Skeletal muscle tissue (tissue), 3 donors: ENCODE measurements at regions not wholly inside any gene's neighbourhood (a gene's known extent, or its start where the extent isn't known, plus 50 kb on each side); places are given as distances from the start of the nearest gene placed in this dataset.

Experiments
- H3K27ac ChIP-seq: one replicate; pipeline ENCODE4 v1.7.0; 2013; ENCODE audit warnings: mild to moderate bottlenecking, low read depth, low read length, inconsistent platforms
- H3K27me3 ChIP-seq, 3 donors: one replicate each; pipeline ENCODE4 v1.7.0; 2013; ENCODE audit warnings: low read length in 3 of 3; ENCODE audit not compliant: control insufficient read depth in 3 of 3, insufficient read depth in 3 of 3
- H3K36me3 ChIP-seq, 3 donors: one replicate each; pipeline ENCODE4 v1.7.0; 2013; ENCODE audit warnings: low read length in 3 of 3; ENCODE audit not compliant: control insufficient read depth in 3 of 3, insufficient read depth in 3 of 3
- H3K4me1 ChIP-seq, 3 donors: one replicate each; pipeline ENCODE4 v1.7.0; 2013; ENCODE audit warnings: low read length in 3 of 3, mild to moderate bottlenecking in 3 of 3; ENCODE audit not compliant: control insufficient read depth in 3 of 3, insufficient read depth in 3 of 3
- H3K4me3 ChIP-seq, 3 donors: one replicate each; pipeline ENCODE4 v1.7.0; 2013; ENCODE audit warnings: low read length in 3 of 3
- H3K9ac ChIP-seq, 3 donors: one replicate each; pipeline ENCODE4 v1.7.0; 2013; ENCODE audit warnings: low read length in 3 of 3, mild to moderate bottlenecking in 3 of 3, moderate library complexity in 2 of 3, low read depth in 1 of 3
- H3K9me3 ChIP-seq, 3 donors: one replicate each; pipeline ENCODE4 v1.7.0; 2013; ENCODE audit warnings: low read length in 3 of 3; ENCODE audit not compliant: control insufficient read depth in 3 of 3
- donor health status: Osteomylitis.

GRCh38 chr13:59144700-59145099 lies 1019.0 kb downstream of the DIAPH3 start:
- no peaks in the 10 kb centered on the region for H3K36me3 ChIP-seq
- no peak overlapping the region for H3K9ac ChIP-seq
- no peak overlapping the region for H3K27ac ChIP-seq
- H3K4me3 ChIP-seq: no peak overlapping the region
- H3K9me3 ChIP-seq: peaks cover 0 to 2% (median 0%) of the 10 kb centered on the region in 3 donors
- no peaks in the 10 kb centered on the region for H3K4me1 ChIP-seq
- H3K27me3 ChIP-seq: peaks cover 0 to 3% (median 0%) of the 10 kb centered on the region in 3 donors

- no peak overlapping the region for H3K27ac ChIP-seq
- no peaks in the 10 kb centered on the region for H3K4me1 ChIP-seq
- H3K36me3 ChIP-seq: no peaks in the 10 kb centered on the region
- H3K9me3 ChIP-seq: peaks cover 0 to 2% (median 0%) of the 10 kb centered on the region in 3 donors
- H3K27me3 ChIP-seq: peaks cover 0 to 3% (median 0%) of the 10 kb centered on the region in 3 donors
- H3K9ac ChIP-seq: no peak overlapping the region
- H3K4me3 ChIP-seq: no peak overlapping the region
Measured at GRCh38 chr13:59145381-59145780, 1018.3 kb downstream of the DIAPH3 start.

DNA sequence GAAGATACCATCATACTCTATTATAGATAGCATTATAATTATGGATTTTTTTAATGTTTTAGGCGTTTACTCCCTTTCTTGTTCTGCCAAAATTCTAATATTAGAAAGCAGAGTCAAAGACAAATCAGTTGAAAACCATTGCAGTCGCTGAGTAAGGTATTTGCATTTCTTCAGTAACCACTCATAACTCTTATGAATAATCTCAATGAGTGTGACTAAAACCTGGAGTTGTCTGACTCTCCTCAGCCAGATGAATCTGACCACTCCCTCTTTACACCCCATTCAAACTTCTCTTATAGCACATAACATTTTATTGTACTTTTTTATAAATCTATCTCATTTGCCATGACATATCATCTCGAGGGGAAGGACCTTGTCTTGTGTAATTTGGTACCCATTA lies 1006.5 kb downstream of the DIAPH3 start:
- H3K9me3 ChIP-seq: no peaks in the 10 kb centered on the region
- H3K4me3 ChIP-seq: no peak overlapping the region
- H3K27ac ChIP-seq: no peak overlapping the region
- H3K9ac ChIP-seq: no peak overlapping the region
- H3K27me3 ChIP-seq: no peaks in the 10 kb centered on the region
- no peaks in the 10 kb centered on the region for H3K36me3 ChIP-seq
- H3K4me1 ChIP-seq: no peaks in the 10 kb centered on the region

DNA sequence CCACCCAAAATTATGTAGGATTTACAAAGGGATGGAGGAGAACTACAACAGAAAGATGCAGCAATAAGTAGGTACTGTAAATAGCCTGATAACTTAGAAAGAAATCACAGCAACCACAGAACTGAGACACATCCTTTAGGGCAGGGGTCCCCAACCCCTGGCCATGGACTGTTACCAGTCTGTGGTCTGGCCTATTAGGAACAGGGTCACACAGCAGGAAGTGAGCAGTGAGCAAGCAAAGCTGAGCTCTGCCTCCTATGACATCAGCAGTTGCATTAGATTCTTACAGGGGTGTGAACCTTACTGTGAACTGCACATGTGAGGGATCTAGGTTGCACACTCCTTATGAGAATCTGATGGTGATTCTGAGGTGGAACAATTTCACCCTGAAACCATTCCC lies 997.6 kb downstream of the DIAPH3 start:
- Histone ChIP-seq H3K27me3 (no peaks in the 10 kb centered on the region), H3K4me3 (no peak overlapping the region), H3K36me3 (no peaks in the 10 kb centered on the region), H3K4me1 (no peaks in the 10 kb centered on the region), H3K9me3 (no peaks in the 10 kb centered on the region), H3K27ac (no peak overlapping the region), H3K9ac (no peak overlapping the region)

DNA sequence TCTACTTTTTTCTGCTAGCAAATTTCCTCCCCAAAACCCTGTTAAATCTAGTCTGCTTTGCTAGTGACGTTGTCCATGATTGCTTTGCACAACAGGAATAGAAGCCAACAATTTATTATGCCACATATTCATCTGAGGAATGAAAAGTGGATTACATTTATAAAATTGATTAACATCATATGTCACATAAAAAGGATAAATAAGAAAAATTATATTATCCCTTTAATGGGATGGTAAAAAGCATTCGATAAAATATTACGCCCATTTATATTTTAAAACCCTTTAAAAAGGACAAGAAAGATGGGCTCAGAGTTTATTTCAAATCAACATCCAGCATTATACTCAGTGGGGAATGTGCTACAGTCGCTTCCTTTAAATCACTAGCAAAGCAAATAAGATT lies 991.7 kb downstream of the DIAPH3 start:
- Histone ChIP-seq H3K9me3 (no peaks in the 10 kb centered on the region), H3K9ac (no peak overlapping the region), H3K27ac (no peak overlapping the region)

GRCh38 chr13:59176775-59177174 lies 987.0 kb downstream of the DIAPH3 start:
- H3K27ac ChIP-seq: no peak overlapping the region
- no peaks in the 10 kb centered on the region for H3K4me1 ChIP-seq
- H3K36me3 ChIP-seq: no peaks in the 10 kb centered on the region
- no peaks in the 10 kb centered on the region for H3K27me3 ChIP-seq
- H3K9ac ChIP-seq: no peak overlapping the region
- H3K4me3 ChIP-seq: no peak overlapping the region
- H3K9me3 ChIP-seq: no peaks in the 10 kb centered on the region

More for the DNA sequence above, 991.7 kb downstream of the DIAPH3 start:
- Histone ChIP-seq H3K36me3 (no peaks in the 10 kb centered on the region), H3K4me3 (no peak overlapping the region), H3K27me3 (no peaks in the 10 kb centered on the region), H3K4me1 (no peaks in the 10 kb centered on the region)

DNA sequence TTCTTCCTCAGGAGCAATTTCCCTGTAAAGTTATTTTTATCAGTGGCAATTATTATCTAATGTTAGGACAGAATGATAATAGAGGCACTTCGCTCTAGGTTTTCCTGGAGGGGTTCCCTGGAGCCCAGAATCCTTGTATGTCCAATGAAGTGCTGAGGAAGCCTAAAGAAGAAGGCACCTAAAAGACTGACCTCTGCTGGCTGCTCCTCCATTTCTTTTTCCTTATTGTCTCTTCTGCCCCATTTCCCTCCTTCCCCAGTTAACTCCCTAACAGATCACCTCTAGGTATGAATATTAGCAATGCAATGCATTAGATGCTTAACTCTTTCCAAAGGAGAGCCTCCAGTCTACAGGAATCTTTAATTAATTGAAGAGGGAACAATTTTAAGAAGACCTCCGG lies 985.4 kb downstream of the DIAPH3 start:
- H3K4me3 ChIP-seq: no peak overlapping the region
- H3K9me3 ChIP-seq: no peaks in the 10 kb centered on the region
- H3K27me3 ChIP-seq: no peaks in the 10 kb centered on the region
- H3K27ac ChIP-seq: no peak overlapping the region
- H3K4me1 ChIP-seq: no peaks in the 10 kb centered on the region
- no peak overlapping the region for H3K9ac ChIP-seq
- H3K36me3 ChIP-seq: no peaks in the 10 kb centered on the region

DNA sequence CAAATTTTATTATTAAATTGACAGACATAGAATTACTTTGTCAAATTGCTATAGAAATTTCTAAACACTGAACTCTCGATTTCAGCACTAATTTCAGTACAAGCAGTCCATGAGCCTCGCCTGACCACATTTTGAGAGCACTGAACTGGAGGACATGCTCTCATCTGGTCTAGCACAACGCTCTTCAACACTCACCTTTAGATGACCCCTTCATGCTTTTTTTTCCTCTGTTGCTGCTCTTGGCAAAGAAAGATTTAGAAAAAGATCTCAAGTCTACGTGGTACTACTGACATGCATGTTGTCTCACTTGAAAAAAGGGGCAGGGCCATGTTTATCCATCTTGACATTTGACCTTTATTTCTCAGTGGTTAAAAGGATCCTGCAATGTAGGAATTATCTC lies 981.5 kb downstream of the DIAPH3 start:
- H3K27ac ChIP-seq: no peak overlapping the region
- no peaks in the 10 kb centered on the region for H3K27me3 ChIP-seq
- H3K36me3 ChIP-seq: no peaks in the 10 kb centered on the region
- H3K9ac ChIP-seq: no peak overlapping the region
- H3K4me1 ChIP-seq: no peaks in the 10 kb centered on the region
- H3K4me3 ChIP-seq: no peak overlapping the region
- no peaks in the 10 kb centered on the region for H3K9me3 ChIP-seq

DNA sequence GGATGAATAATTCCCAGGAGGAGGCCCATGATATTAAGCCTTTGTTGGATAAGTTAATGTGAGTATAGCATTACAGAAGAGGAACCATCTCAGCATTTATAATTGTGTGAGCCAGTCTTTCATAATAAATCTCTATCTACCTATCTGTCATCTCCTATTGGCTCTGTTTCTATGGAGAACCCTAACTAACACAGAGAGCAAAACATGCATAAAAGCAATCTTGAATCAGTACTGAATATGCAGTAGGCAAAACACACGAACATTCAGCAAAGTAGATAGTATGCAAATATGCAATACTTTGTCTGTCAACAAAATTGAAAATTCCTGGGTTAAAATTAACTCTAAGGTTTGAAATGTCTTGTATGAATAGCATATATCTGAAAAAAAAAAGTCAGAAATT lies 966.3 kb downstream of the DIAPH3 start:
- Histone ChIP-seq H3K4me3 (no peak overlapping the region), H3K27me3 (no peaks in the 10 kb centered on the region), H3K36me3 (no peaks in the 10 kb centered on the region), H3K9me3 (no peaks in the 10 kb centered on the region), H3K9ac (no peak overlapping the region), H3K27ac (no peak overlapping the region), H3K4me1 (no peaks in the 10 kb centered on the region)

DNA sequence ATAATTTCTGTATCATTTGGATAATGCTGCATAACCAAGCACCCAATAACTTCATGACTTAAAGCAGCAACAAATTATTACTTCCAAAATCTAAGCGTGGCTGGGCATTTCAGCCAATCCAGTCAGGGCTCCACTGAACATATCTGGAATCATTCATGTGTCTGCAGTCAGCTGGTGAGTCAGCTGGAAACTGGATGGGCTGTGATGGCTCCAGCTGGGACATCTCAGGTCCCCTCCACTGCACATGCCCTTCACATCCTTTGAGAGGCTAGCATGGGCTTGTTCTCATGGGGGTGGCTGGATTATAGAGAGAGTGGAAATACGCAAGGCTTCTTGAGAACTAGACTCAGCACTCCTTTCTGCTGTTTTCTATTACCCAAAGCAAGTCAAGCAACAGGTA lies 961.9 kb downstream of the DIAPH3 start:
- Histone ChIP-seq H3K9ac (no peak overlapping the region), H3K36me3 (no peaks in the 10 kb centered on the region), H3K9me3 (peaks cover 0 to 6% (median 0%) of the 10 kb centered on the region in 3 donors), H3K27ac (no peak overlapping the region), H3K27me3 (no peaks in the 10 kb centered on the region), H3K4me1 (no peaks in the 10 kb centered on the region), H3K4me3 (no peak overlapping the region)

GRCh38 chr13:59203855-59204254 lies 959.9 kb downstream of the DIAPH3 start:
- H3K4me1 ChIP-seq: no peaks in the 10 kb centered on the region
- no peak overlapping the region for H3K9ac ChIP-seq
- no peaks in the 10 kb centered on the region for H3K36me3 ChIP-seq
- peaks cover 0 to 6% (median 0%) of the 10 kb centered on the region in 3 donors for H3K9me3 ChIP-seq
- no peaks in the 10 kb centered on the region for H3K27me3 ChIP-seq
- no peak overlapping the region for H3K27ac ChIP-seq
- H3K4me3 ChIP-seq: no peak overlapping the region
